ENCODE measurements at regions not wholly inside any gene's neighbourhood (a gene's known extent, or its start where the extent isn't known, plus 50 kb on each side); places are given as distances from the start of the nearest gene placed in this dataset.

DNA sequence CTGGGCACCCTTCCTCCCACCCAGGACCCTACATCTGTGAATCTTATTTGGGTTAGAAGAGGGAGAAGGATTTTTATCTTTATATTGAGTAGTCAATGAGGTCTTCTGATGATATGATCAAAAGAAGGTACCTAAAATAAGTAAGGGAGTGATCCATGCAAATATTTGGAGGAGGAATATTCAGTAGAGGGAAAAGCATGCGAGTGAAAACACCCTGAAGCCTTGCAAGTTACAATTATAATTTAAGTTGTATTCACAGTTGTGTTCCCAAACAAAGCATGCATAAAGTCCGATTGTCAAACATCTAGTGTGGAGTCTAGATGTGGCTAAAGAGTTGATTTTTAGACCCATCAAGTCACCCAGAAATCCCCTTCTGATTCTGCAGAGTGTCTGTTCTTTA, 530.2 kb upstream of the ZEB2 start:
- CTCF ChIA-PET: no interaction called here
- H3K27me3 ChIP-seq (ENCODE audit: control insufficient read depth, insufficient read depth, low read length): no peaks in the 10 kb centered on the region
- BruUV-seq (replicated peaks): no TSS peak
- in situ Hi-C loops (cut with HindIII; ENCODE audit: low pct_unique_long_range_greater_than_20kb, low sequenced_read_pairs) (no loop called here), intact Hi-C loops (cut with micrococcal nuclease; ENCODE audit: unreplicated experiment) (no loop called here)
- no peak for TF ChIP-seq TCF7L2 (IDR thresholded peaks at IDR 0.05; ENCODE audit: low read depth, low read length)
- H3K36me3 ChIP-seq (ENCODE audit: control insufficient read depth, insufficient read depth, low read length): no peaks in the 10 kb centered on the region
- H3K4me3 ChIP-seq (ENCODE audit: low read depth in 2 of 2, low read length in 2 of 2): no peak overlapping the region
- H3K9me3 ChIP-seq (ENCODE audit: control insufficient read depth, insufficient read depth, low read depth, low read length): no peaks in the 10 kb centered on the region
- DNase-seq (ENCODE audit: low read depth, low spot score) (no peak), ATAC-seq (no peak)
- POLR2A ChIA-PET: no interaction called here
- no peak overlapping the region for H3K27ac ChIP-seq (ENCODE audit: low read length)
- no peaks in the 10 kb centered on the region for H3K4me1 ChIP-seq (ENCODE audit: control insufficient read depth, insufficient read depth, low read length)

- Histone ChIP-seq H3K36me3 (ENCODE audit: control insufficient read depth, insufficient read depth, low read length) (no peaks in the 10 kb centered on the region), H3K9me3 (ENCODE audit: control insufficient read depth, insufficient read depth, low read depth, low read length) (no peaks in the 10 kb centered on the region), H3K4me1 (ENCODE audit: control insufficient read depth, insufficient read depth, low read length) (no peaks in the 10 kb centered on the region), H3K27me3 (ENCODE audit: control insufficient read depth, insufficient read depth, low read length) (no peaks in the 10 kb centered on the region), H3K27ac (ENCODE audit: low read length) (no peak overlapping the region), H3K4me3 (ENCODE audit: low read depth in 2 of 2, low read length in 2 of 2) (no peak overlapping the region)
- no peak for DNase-seq (ENCODE audit: low read depth, low spot score)
- in situ Hi-C loops (cut with HindIII; ENCODE audit: low pct_unique_long_range_greater_than_20kb, low sequenced_read_pairs) (no loop called here), intact Hi-C loops (cut with micrococcal nuclease; ENCODE audit: unreplicated experiment) (no loop called here)
- ChIA-PET CTCF (no interaction called here), POLR2A (no interaction called here)
- ATAC-seq: no peak
- TF ChIP-seq SIN3A (IDR thresholded peaks at IDR 0.05; ENCODE audit: borderline replicate concordance, insufficient read depth, low read depth, low read length) (no peak), TCF7L2 (IDR thresholded peaks at IDR 0.05; ENCODE audit: low read depth, low read length) (no peak), POLR2AphosphoS5 (IDR thresholded peaks at IDR 0.05; ENCODE audit: low read depth, low read length) (no peak), CTCF (IDR thresholded peaks at IDR 0.05) (no peak), REST (IDR thresholded peaks at IDR 0.05; ENCODE audit: insufficient read depth in 1 of 2, low read depth in 2 of 2, low read length in 1 of 2) (no peak)
- no TSS peak for BruUV-seq (replicated peaks)
Observed at GRCh38 chr2:145049475-145049874, 529.6 kb upstream of the ZEB2 start.

GRCh38 chr2:145047554-145047953, 527.6 kb upstream of the ZEB2 start:
- no peak for ATAC-seq
- Histone ChIP-seq H3K27ac (ENCODE audit: low read length) (no peak overlapping the region), H3K4me3 (ENCODE audit: low read depth in 2 of 2, low read length in 2 of 2) (no peak overlapping the region), H3K36me3 (ENCODE audit: control insufficient read depth, insufficient read depth, low read length) (no peaks in the 10 kb centered on the region), H3K4me1 (ENCODE audit: control insufficient read depth, insufficient read depth, low read length) (no peaks in the 10 kb centered on the region), H3K27me3 (ENCODE audit: control insufficient read depth, insufficient read depth, low read length) (no peaks in the 10 kb centered on the region), H3K9me3 (ENCODE audit: control insufficient read depth, insufficient read depth, low read depth, low read length) (no peaks in the 10 kb centered on the region)
- in situ Hi-C loops (cut with HindIII; ENCODE audit: low pct_unique_long_range_greater_than_20kb, low sequenced_read_pairs) (no loop called here), intact Hi-C loops (cut with micrococcal nuclease; ENCODE audit: unreplicated experiment) (no loop called here)
- DNase-seq (ENCODE audit: low read depth, low spot score): no peak
- no peak for TF ChIP-seq SIN3A (IDR thresholded peaks at IDR 0.05; ENCODE audit: borderline replicate concordance, insufficient read depth, low read depth, low read length)
- no peak for TF ChIP-seq CTCF (IDR thresholded peaks at IDR 0.05)
- TF ChIP-seq REST (IDR thresholded peaks at IDR 0.05; ENCODE audit: insufficient read depth in 1 of 2, low read depth in 2 of 2, low read length in 1 of 2): no peak
- no peak for TF ChIP-seq TCF7L2 (IDR thresholded peaks at IDR 0.05; ENCODE audit: low read depth, low read length)
- no peak for TF ChIP-seq POLR2AphosphoS5 (IDR thresholded peaks at IDR 0.05; ENCODE audit: low read depth, low read length)
- ChIA-PET CTCF (no interaction called here), POLR2A (no interaction called here)
- no TSS peak for BruUV-seq (replicated peaks)
